Breast epithelium (tissue), 3 donors: ENCODE measurements at regions not wholly inside any gene's neighbourhood (a gene's known extent, or its start where the extent isn't known, plus 50 kb on each side); places are given as distances from the start of the nearest gene placed in this dataset.

Source experiments
- POLR2AphosphoS5 ChIP-seq, 3 donors: sonication (generic); formaldehyde crosslinking; IDR thresholded peaks; one replicate each; pipeline ENCODE4 v1.6.1; 2017; ENCODE audit warnings: antibody characterized with exemption in 3 of 3
- TF ChIP-seq, protein P1 (sequence below), 3 donors: fragments of 450-650 bp; IDR thresholded peaks; one replicate each; pipeline ENCODE4 v1.5.1; 2016 to 2017; ENCODE audit warnings: antibody characterized with exemption in 3 of 3, mild to moderate bottlenecking in 3 of 3, moderate library complexity in 3 of 3

DNA sequence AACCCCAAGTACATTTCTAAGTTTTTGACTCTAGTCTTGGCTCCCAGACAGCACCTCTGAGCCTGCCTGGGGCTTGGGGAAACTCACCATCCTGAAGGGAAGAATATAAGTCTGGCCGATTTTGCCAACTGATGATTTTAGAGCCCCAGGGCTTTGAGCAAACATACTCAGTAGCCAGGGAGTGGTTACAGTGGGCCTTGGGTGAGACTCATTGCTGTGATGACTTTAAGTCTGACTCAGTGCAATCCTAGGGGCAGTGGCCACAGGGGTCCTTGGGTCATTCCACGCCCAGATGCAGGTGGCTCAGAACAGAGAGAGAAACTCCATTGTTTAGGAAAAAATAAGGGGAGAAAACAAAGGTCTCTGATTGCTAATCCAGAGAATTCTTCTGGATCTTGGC is 312.0 kb upstream of the EDIL3 start:
- TF ChIP-seq, protein P1, sequence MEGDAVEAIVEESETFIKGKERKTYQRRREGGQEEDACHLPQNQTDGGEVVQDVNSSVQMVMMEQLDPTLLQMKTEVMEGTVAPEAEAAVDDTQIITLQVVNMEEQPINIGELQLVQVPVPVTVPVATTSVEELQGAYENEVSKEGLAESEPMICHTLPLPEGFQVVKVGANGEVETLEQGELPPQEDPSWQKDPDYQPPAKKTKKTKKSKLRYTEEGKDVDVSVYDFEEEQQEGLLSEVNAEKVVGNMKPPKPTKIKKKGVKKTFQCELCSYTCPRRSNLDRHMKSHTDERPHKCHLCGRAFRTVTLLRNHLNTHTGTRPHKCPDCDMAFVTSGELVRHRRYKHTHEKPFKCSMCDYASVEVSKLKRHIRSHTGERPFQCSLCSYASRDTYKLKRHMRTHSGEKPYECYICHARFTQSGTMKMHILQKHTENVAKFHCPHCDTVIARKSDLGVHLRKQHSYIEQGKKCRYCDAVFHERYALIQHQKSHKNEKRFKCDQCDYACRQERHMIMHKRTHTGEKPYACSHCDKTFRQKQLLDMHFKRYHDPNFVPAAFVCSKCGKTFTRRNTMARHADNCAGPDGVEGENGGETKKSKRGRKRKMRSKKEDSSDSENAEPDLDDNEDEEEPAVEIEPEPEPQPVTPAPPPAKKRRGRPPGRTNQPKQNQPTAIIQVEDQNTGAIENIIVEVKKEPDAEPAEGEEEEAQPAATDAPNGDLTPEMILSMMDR (IDR thresholded peaks at IDR 0.05) = no peak
- TF ChIP-seq POLR2AphosphoS5 (IDR thresholded peaks at IDR 0.05) = no peak
